Stimulated activated CD4-positive, alpha-beta T cell treated with anti-CD3 and anti-CD28 coated beads, Interleukin-1b, Interleukin-23, amount 100 ng/mL, for 24 hours (primary cell): ENCODE measurements at regions not wholly inside any gene's neighbourhood (a gene's known extent, or its start where the extent isn't known, plus 50 kb on each side); places are given as distances from the start of the nearest gene placed in this dataset.
"Not testable (repeated sequence)": the region's sequence is repeated elsewhere in the genome, so short reads cannot be mapped to it uniquely, and the experiment has no call there.

ENCODE experiments used
- DNase-seq, 4 experiments: peaks; one replicate each; pipeline ENCODE4 v3.0.0-alpha.2; 2020; ENCODE audit warnings: low read depth in 4 of 4, low spot score in 1 of 4

GRCh38 chr1:55441489-55441888 is 226.3 kb upstream of the USP24 start:
- DNase-seq: no peak

DNA sequence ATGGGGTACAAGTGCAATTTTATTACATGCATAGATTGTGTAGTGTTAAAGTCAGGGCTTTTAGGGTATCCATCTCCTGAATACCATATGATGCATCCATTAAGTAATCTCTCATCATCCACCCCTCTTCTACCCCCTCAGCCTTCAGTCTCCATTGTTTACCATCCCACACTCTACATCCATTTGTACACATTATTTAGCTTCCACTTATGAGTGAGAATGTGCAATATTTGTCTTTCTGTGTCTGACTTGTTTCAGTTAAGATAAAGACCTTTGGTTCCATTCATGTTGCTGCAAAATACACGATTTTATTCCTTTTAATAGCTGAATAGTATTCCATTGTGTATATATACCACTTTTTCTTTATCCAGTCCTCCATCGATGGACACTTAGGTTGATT is 222.5 kb upstream of the USP24 start:
- DNase-seq: no peak

- not testable (repeated sequence) for DNase-seq
Measured at GRCh38 chr1:55430720-55431119, 215.6 kb upstream of the USP24 start.

- DNase-seq: not testable (repeated sequence)
Measured at GRCh38 chr1:55430206-55430605, 215.0 kb upstream of the USP24 start.

DNA sequence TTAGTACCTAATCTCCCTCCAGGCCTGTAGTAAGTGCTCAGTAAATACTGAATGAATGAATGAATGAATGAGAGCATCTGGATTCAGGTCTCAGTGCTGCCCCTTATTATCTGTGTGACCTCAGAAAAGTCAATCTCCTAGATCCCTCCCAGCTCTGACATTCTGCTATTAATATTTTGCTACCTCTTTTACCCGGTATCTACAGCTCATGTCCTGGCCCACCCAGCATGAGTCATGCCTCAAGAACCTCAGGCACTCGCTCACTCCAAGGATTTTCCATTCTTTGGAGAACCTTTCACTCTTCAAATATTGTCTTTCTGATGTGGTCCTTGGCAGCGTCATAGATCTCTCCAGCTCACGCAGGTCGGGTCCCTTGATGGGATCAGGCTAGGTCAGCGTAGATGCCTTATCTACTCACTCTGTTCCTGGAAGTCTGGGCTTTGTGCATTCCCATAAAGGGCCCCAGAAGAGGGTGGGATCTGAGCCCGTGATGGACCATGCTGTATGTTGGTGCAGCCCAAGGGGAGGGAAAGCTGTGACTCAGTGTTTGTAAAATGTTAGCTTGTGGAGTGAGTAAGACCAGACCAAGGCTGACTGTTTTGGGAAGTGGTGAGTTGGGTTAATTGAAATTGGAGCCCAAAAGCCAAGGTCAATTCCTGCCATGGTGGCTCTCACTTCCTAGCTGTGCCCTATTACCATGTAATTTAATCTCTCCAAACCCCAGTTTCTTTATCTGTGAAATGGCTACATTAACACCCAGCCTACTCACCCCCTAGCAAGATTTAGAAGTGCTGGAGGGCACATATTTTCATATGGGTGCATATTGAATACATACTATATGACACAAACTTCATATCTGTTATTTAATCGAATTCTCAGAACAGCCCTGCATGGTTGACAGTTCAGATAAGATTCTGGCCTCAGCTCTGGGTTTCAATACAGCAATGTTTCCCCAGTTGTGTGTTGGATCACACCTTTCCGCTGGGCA is 214.1 kb upstream of the USP24 start:
- no peak for DNase-seq

GRCh38 chr1:55428231-55428630 is 213.1 kb upstream of the USP24 start:
- DNase-seq: no peak

GRCh38 chr1:55427606-55428005 is 212.4 kb upstream of the USP24 start:
- no peak for DNase-seq

DNA sequence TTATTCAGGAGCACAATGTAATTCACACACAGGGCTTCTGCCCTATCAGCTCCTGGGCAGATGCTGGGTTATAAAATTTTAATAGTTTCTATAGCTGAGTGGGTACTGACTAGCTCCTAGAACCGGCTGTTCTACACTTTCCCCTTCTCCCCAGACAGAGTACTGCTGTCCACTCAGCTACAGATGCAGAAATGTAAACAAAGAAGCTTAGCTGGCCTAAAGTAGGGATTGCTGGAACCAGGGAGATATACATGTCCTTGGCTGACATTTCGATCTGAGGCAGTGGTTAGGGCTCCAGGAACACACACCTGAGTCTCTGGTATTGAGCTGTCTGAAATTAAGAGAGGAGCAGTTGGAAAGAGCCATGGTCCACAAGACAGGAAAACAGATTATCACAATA is 211.5 kb upstream of the USP24 start:
- DNase-seq: no peak

DNA sequence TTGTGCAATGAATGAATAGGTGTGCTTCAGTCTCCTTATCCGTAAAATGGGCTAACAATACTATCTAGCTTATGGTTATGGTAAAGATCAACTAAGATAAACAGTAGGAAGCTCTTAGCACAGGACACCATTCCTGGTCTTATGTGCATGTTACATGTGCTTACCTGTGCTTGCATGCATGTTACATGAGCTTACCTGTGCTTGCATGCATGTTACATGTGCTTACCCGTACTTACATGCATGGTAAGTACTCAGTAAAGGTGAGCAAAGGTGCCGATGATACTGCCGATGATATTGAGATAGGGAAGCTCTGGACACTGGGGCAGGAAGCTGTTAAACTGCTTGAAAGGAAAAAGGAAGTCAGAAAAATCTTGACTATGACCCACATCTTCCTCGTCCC is 211.0 kb upstream of the USP24 start:
- no peak for DNase-seq

DNA sequence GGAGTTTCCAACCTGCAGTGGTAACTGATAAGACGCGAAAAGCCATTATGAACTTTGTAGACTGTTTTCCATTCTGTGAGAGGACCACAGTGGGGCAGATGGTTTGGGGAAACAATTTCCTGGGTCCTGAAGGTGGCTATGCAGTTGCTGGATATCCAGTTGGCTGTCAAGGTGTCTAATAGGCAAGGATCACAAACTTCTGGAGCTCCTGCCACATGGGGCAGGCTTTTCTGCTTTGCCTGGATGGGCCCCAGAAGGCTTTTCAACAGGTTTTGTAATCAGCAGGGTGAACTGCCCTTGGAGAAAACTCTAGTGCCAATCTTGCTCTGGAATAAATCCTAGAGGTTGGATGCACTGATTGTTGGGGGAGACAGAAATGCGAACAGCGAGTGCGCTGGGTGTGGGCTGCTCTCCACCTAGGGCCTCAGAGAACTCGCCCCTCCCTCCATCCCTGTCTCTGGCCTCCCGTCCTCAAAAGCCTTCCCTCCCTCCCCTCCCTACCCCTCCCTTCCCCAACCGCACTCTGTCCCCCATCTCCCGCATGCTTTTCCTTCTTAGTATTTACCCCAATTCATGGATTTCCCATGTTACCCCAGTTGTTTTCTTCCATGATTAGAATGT is 210.3 kb upstream of the USP24 start:
- DNase-seq: no peak

DNA sequence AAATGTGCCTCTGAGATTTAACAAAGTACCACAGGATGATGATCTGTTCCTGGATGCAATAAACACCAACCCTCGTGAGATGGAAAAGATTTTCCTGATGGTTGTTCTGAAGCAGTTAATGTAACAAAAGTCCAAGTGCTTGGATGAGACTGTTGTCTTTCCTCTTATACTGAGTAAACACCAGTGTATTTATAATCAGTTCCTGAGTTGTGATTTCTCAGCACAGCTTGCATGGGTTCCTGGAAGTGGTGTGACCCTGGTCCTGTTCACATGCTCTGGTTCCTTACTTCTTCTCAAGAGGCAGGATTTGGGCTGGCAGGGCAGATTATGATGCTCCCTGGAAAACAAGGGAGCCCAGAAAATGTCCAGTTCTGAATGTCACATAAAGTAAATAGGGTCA is 208.2 kb upstream of the USP24 start:
- no peak for DNase-seq

GRCh38 chr1:55420929-55421716 is 206.0 kb upstream of the USP24 start:
- no peak for DNase-seq

- DNase-seq: no peak
Measured at GRCh38 chr1:55420026-55420425, 204.9 kb upstream of the USP24 start.

GRCh38 chr1:55418208-55419000 is 203.2 kb upstream of the USP24 start:
- no peak for DNase-seq

GRCh38 chr1:55416164-55416842 is 201.1 kb upstream of the USP24 start:
- no peak for DNase-seq

DNA sequence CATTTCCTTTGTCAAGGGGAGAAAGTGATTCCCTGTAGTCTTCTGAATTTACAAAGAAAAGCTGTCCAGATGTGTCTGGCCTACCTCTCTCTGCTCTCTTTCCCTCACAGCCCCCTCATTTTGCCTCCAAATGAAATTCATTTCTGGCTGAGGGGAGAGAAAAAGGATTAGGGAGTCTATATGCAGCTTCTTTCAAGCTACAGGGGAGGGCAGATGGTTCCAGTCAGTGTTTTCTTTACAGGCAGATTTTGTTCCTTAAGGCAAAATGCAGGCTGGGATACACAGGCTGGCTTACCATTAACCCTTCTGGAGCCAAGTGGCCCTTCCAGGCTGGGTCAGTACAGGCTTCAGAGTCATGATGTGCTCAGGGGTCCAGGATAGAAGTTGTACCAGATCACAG is 198.1 kb upstream of the USP24 start:
- DNase-seq: no peak

GRCh38 chr1:55412060-55412459 is 196.9 kb upstream of the USP24 start:
- DNase-seq: no peak

DNA sequence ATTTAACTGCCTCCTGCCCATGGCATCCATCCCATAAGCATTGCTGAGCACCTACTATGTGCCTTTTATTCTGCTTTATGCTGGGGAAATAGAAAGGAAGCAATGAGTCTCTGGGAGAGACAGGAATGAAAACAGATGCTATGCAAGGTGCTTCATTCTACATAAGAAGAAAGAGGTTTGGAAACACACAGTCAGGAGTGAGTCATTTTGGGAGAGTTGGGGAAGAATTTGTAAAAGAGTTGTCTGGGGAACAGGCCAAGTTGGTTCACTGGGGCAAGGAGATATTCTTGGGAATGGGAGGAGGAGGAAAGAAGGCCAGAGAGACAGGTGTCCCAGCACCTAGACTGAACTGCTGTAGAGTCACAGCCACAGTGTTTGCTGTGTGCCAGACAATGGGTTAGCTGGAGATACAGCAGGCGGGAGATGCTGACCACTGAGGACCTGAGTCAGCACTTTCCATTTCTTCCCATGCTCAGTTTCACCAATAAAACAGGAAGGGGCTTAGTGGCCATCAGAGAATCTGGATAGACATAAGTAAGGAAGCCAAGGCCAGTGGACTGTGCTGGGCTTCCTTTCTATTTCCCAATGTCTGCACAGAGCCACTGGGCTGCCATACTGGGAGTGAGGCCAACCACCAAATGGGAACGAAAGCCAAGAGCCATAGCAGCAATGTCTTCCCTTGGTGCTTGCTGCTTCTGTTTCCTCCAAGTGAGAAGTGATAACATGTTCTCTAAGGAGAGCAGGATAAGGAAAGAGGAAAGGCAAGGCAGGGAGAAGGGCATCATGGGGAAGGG is 187.7 kb upstream of the USP24 start:
- no peak for DNase-seq

- DNase-seq: no peak
Measured at GRCh38 chr1:55402142-55402541, 187.0 kb upstream of the USP24 start.

DNA sequence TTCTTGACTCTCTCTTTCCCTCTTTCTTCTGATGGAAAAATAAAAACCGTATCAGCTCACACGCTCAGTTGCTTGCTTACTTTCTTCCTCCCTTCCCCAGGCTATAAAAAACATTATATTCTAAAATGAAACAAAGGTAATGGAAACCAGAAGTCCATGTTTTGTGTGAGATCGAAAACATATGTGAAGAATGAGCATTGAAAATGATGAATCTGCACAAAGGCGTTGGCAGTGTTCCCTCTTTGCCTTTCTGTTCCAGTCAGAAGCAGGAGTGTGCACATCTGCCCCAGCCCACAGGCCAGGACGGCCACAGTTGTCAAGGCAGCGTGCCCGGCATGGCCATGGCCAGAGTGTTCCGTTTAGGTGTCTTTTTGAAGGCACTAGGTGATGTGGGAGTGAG is 185.3 kb upstream of the USP24 start:
- DNase-seq: no peak
